ENCODE measurements at regions not wholly inside any gene's neighbourhood (a gene's known extent, or its start where the extent isn't known, plus 50 kb on each side); places are given as distances from the start of the nearest gene placed in this dataset.

DNA sequence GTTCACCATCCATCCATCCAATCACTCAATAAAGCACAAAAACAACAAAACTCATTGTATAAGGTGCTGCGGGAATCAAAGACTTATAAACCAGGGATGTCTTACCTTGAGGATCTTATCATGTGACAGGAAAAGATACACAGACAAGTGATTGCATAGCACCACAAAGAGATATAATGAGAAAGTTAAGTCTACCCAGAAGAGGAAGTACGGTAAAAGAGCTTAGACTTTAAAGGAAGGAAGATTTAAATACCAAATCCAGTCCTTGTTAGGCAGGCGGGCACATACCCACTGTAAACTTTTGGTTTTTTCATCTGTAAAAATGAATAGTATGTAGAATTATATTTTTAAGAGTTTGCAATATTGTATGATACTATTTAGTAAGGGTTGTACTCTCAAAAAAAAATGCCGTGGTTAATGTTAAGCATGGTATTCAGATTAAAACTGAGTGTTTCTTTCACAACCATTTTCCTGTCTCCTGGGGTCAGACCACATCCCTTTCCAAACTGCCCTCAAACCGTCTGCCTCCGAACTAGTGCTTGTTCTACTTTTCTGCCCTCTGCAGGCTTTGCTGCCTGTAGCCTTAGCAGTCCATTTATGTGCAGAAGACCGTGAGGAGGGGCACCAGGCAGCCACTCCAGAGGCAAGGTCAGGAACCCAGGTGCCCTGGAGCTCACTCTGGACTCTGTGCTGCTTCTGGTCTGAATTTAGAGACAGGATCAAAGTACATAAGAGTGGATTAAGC, 179.5 kb upstream of the SYNDIG1 start:
- no peak for DNase-seq (ENCODE audit: low spot score in 2 of 2)
- FAIRE-seq, result no peak

DNA sequence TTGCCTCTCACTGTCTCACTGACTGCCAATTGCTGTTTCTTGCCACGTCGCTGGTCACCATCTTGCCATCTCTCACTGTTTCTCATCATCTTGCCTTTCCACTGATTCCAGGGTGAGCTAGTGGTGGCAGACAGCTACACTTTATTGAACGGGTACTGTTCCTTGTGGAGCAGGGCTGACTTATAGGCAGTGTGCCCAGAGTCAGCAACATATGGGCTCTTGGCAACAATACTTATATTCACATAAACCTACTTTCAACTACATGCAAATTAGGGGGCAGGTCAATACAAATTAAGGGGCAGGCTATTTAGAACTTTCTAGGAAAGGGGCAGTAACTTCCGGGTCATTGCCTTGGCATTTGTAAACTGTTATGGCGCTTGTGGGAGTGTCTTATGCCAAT, 186.2 kb upstream of the SYNDIG1 start:
- FAIRE-seq, result no peak
- DNase-seq (ENCODE audit: low spot score in 2 of 2), result no peak

- DNase-seq (ENCODE audit: low spot score in 2 of 2) (no peak), FAIRE-seq (no peak)
These were observed 192.2 kb upstream of the SYNDIG1 start for GRCh38 chr20:24277196-24277595.

- no peak for FAIRE-seq
- no peak for DNase-seq (ENCODE audit: low spot score in 2 of 2)
These were observed 193.3 kb upstream of the SYNDIG1 start for GRCh38 chr20:24275946-24276705.

- FAIRE-seq (no peak), DNase-seq (ENCODE audit: low spot score in 2 of 2) (no peak)
These were observed 196.2 kb upstream of the SYNDIG1 start for GRCh38 chr20:24273251-24273650.

GRCh38 chr20:24261351-24261750, 208.1 kb upstream of the SYNDIG1 start:
- DNase-seq (ENCODE audit: low spot score in 2 of 2) (no peak), FAIRE-seq (no peak)

DNA sequence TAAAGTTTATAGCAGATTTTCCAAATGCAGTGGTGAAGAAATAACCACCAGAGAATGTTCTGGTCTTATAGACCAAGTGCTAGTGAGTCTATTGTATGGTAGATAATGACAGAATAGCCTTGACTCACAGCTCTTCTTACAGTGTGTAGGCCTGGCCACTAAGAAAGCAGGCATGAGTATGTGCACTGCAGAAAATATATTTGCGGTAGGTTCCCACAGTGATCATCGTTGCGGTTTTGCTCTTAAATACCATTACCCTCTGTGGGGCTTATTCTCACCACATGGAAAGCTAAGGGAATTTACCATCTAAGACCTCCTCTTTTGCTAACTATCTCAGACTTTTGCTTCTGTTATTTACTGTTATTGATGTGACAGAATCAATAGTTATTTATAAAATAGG, 212.3 kb upstream of the SYNDIG1 start:
- FAIRE-seq (no peak), DNase-seq (ENCODE audit: low spot score in 2 of 2) (no peak)

DNA sequence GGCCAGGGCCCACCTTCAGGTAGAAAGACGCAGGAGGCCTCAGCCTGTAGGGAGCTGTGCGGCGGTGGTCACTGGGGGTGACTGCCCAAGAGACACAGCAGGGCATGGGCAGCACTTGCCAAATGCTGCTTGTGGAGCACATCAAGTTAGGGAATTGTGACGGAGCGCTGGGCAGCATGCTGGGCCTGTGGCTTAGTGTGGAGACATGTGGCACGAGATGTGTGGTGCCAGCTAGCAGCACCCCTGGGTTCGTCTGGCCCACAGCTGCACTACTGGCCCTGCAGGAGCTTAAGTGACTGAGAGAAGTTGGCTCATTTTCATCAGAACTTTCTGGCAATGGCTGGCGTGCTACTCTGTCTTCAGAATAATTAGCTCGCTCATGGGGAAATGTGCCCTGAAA, 213.1 kb upstream of the SYNDIG1 start:
- no peak for DNase-seq (ENCODE audit: low spot score in 2 of 2)
- FAIRE-seq, result no peak

DNA sequence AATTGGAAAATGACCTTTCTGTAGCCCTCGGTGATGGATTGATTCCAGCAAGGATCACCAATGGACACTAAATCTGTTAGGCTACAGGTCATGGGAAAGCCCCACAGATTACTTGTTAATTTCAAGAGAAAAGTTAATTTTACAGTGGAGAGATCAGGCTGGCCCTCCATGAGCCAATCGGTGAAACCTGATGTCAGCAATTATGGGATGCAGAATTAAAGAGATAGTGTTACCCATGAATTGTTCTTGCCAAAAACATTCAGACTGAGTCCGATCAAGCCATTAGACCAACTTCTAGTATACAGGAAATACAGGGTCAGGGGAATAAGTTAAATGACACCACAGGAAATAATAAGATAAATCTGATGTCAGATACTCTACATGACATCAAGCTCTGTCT, 214.9 kb upstream of the SYNDIG1 start:
- FAIRE-seq (no peak), DNase-seq (ENCODE audit: low spot score in 2 of 2) (no peak)

DNA sequence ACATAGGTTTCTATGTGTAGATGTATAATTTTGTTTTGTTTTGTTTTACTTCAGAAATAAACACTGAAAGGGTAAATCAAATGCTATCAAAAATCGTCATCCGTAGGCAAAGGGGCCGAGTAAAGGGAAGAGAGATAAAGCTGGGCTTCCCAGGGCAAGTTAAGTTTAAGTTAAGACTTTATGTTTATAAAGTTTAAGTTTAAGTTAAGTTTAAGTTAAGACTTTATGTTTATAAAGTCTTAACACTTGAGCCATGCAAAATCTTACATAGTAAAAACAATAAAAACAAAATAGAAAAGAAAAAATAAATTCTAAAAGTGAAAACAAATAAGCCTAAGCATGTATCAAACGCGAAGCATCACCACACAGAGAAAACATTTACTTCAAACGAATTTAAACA, 216.1 kb upstream of the SYNDIG1 start:
- DNase-seq (ENCODE audit: low spot score in 2 of 2) (no peak), FAIRE-seq (no peak)

DNA sequence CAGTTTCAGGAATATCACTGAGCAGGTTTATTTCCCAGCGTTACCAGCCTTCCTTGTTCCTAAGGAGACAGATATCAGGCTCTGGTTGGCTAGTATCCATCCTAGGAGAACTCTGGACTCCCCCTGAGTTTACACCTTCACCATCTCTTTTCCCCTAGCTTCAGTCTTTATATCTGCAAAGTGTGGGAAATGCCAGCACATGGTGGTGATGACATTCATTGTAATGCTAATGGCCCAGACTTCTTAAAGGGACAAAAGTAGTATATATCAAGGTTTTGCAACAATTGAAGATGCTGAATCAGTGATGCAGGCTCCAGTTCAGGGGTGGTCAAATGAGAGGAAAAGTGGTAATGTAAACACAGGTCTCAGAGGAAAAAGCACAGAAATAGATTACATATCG, 224.3 kb upstream of the SYNDIG1 start:
- no peak for DNase-seq (ENCODE audit: low spot score in 2 of 2)
- FAIRE-seq, result no peak

GRCh38 chr20:24242763-24243162, 226.7 kb upstream of the SYNDIG1 start:
- FAIRE-seq, result no peak
- DNase-seq (ENCODE audit: low spot score in 2 of 2), result no peak

GRCh38 chr20:24241466-24241865, 228.0 kb upstream of the SYNDIG1 start:
- DNase-seq (ENCODE audit: low spot score in 2 of 2), result no peak
- no peak for FAIRE-seq

GRCh38 chr20:24236963-24237362, 232.5 kb upstream of the SYNDIG1 start:
- DNase-seq (ENCODE audit: low spot score in 2 of 2) (no peak), FAIRE-seq (no peak)

DNA sequence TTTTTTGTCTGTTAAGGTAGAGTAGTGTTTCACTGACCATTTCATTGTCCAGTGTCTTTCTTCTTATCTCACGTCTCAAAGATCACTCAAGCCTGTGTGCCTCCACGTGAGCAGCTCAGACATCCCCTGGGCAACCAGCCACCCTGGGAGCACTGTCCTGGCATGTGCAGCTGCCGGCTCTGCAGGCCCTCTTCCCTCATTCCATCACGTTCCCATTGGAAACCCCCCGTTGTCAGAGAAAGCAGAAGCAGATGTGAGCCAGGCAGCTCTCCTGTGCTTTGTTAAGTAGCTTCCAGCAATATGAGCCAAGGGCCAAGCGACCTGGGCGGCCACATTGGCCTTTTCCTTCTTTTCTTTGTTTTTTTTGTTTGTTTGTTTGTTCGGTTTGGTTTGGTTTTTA, 233.2 kb upstream of the SYNDIG1 start:
- DNase-seq (ENCODE audit: low spot score in 2 of 2), result no peak
- FAIRE-seq, result no peak

- FAIRE-seq (no peak), DNase-seq (ENCODE audit: low spot score in 2 of 2) (no peak)
These were observed 233.9 kb upstream of the SYNDIG1 start for GRCh38 chr20:24235296-24236175.

- FAIRE-seq, result no peak
- DNase-seq (ENCODE audit: low spot score in 2 of 2), result no peak
These were observed 239.0 kb upstream of the GGTLC1 start for GRCh38 chr20:24227600-24227999.

DNA sequence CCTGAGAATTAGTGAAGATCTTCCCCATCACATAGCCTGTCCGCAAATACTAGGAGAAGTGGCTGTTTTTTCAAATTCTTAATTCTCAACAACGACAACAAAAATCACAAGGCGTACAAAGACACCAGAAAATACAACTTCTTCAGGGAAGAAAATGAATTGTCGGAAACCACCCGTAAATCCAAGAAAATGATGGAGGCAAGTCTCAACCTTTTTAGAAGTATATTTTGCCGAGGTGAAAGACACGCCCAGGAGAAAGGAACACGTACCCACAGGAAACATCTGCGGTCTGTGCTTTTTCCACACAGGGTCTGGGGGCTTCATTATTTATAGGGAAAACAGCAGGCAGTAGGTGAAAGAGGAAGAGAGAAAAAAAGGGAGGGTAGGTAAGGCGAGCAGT, 223.9 kb upstream of the GGTLC1 start:
- DNase-seq (ENCODE audit: low spot score in 2 of 2), result no peak
- FAIRE-seq, result no peak

DNA sequence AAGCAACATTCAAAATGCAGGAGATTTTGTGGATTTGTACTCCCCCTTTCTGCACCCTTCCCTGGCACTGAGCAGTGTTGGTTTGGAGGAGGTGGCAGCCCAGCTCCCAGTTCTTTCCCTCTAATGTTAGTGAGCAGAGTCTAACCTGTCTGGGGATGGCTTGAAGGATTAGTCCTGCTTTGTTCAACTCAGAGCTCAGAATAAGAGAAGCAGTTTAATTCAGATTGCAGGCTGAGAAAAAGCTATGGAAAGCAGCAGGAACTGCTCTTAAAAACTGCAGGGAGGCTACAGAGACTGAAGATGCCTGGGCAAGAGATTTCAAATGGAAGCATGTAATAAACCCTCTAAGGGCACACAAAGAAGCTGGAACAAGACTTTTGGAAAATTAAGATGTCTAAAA, 223.4 kb upstream of the GGTLC1 start:
- FAIRE-seq (no peak), DNase-seq (ENCODE audit: low spot score in 2 of 2) (no peak)

GRCh38 chr20:24210356-24210755, 221.8 kb upstream of the GGTLC1 start:
- no peak for FAIRE-seq
- no peak for DNase-seq (ENCODE audit: low spot score in 2 of 2)

- no peak for DNase-seq (ENCODE audit: low spot score in 2 of 2)
- no peak for FAIRE-seq
These were observed 220.1 kb upstream of the GGTLC1 start for GRCh38 chr20:24208652-24209051.
